Suprapubic skin (tissue), 4 donors: ENCODE measurements at regions not wholly inside any gene's neighbourhood (a gene's known extent, or its start where the extent isn't known, plus 50 kb on each side); places are given as distances from the start of the nearest gene placed in this dataset.

Experiments
- POLR2A ChIP-seq, 2 donors: fragments of 450-650 bp; IDR thresholded peaks; one replicate each; pipeline ENCODE4 v1.6.1; 2017; ENCODE audit warnings: antibody characterized with exemption in 2 of 2, mild to moderate bottlenecking in 2 of 2, moderate library complexity in 2 of 2
- POLR2AphosphoS5 ChIP-seq, 3 donors: sonication (generic); formaldehyde crosslinking; IDR thresholded peaks; one replicate each; pipeline ENCODE4 v1.6.1; 2017; ENCODE audit warnings: antibody characterized with exemption in 3 of 3

- TF ChIP-seq POLR2A (IDR thresholded peaks at IDR 0.05), result no peak
- TF ChIP-seq POLR2AphosphoS5 (IDR thresholded peaks at IDR 0.05), result no peak
Measured at GRCh38 chr16:51337662-51338061, 186.6 kb upstream of the SALL1 start.
